Kidney epithelial cell (primary cell): ENCODE measurements at regions not wholly inside any gene's neighbourhood (a gene's known extent, or its start where the extent isn't known, plus 50 kb on each side); places are given as distances from the start of the nearest gene placed in this dataset.

Source experiments
- DNase-seq: peaks from one replicate; pipeline ENCODE4 v3.0.0-alpha.2; 2010; ENCODE audit warnings: low read depth
- H3K27me3 ChIP-seq: 2 replicates; pipeline ENCODE4 v1.6.0; 2011; ENCODE audit warnings: low read length; ENCODE audit not compliant: control insufficient read depth, insufficient read depth
- H3K36me3 ChIP-seq: 2 replicates; pipeline ENCODE4 v1.5.1; 2011; ENCODE audit warnings: low read length; ENCODE audit not compliant: control insufficient read depth, insufficient read depth
- H3K4me3 ChIP-seq: 2 replicates; pipeline ENCODE4 v1.5.1; 2011; ENCODE audit warnings: low read depth, mild to moderate bottlenecking, control low read depth, low read length
- TF ChIP-seq, protein P1 (sequence below): IDR thresholded peaks from 2 replicates; pipeline ENCODE4 v1.5.1; 2011; ENCODE audit warnings: mild to moderate bottlenecking, moderate library complexity, low read length, control low read depth, inconsistent platforms; ENCODE audit not compliant: insufficient read depth, poor library complexity, severe bottlenecking

DNA sequence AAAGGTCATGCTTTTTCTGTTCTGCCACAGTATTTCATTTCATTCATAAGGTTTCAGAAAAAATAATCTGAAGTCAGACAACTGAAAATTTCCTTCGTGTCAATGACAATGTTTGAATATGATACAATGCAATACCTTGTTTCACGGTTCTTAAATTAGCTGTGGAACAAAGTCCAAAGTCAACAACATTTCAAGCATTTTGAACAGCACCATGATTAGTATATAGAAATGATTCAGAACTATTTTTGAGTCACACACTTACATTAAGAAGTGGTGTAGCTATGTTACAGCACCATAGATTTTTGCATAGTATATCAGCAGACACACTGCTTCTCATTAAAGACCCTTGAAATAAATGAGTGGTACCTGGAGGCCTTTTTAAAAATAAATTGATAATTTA, 178.3 kb upstream of the DSEL start:
- DNase-seq, result no peak
- Histone ChIP-seq H3K27me3 (no peaks in the 10 kb centered on the region), H3K36me3 (no peaks in the 10 kb centered on the region), H3K4me3 (no peak overlapping the region)
- TF ChIP-seq, protein P1, sequence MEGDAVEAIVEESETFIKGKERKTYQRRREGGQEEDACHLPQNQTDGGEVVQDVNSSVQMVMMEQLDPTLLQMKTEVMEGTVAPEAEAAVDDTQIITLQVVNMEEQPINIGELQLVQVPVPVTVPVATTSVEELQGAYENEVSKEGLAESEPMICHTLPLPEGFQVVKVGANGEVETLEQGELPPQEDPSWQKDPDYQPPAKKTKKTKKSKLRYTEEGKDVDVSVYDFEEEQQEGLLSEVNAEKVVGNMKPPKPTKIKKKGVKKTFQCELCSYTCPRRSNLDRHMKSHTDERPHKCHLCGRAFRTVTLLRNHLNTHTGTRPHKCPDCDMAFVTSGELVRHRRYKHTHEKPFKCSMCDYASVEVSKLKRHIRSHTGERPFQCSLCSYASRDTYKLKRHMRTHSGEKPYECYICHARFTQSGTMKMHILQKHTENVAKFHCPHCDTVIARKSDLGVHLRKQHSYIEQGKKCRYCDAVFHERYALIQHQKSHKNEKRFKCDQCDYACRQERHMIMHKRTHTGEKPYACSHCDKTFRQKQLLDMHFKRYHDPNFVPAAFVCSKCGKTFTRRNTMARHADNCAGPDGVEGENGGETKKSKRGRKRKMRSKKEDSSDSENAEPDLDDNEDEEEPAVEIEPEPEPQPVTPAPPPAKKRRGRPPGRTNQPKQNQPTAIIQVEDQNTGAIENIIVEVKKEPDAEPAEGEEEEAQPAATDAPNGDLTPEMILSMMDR, result no peak

DNA sequence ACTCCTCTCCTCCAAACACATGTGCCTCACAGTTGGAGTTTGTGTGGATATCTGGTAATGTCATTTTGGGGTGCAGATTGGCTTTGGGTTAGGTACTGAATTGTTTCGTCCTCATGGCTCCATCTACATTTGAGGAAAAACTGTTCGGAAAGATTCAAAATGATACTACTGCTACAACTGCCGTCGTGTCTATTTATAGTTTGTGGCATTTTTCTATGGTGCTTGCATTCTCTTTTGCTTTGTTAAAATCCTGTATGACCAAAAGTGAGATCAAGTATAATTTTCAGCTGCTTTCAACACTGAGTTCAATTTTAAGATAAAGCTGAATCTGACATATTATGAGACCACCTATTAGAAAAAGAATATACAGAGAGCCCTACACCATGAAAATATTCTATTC, 176.3 kb upstream of the DSEL start:
- no peak for DNase-seq
- Histone ChIP-seq H3K27me3 (no peaks in the 10 kb centered on the region), H3K36me3 (no peaks in the 10 kb centered on the region), H3K4me3 (no peak overlapping the region)
- TF ChIP-seq, protein P1, result no peak

DNA sequence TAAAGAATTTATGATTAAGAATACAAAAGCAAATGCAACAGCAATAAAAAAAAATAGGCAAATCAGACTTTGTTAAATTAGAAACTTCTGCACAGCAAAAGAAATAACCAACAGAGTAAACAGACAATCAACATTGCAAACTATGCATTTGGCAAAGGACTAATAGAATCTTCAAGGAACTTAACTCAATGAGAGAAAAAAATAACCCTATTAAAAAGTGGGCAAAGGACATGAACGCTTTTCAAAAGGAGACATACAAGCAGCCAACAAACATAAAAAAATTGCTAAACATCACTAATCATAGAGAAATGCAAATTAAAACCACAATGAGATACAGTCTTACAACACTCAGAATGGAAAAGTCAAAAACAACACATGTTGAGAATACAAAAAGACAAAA, 166.0 kb upstream of the DSEL start:
- TF ChIP-seq, protein P1, result no peak
- Histone ChIP-seq H3K36me3 (no peaks in the 10 kb centered on the region), H3K27me3 (no peaks in the 10 kb centered on the region), H3K4me3 (no peak overlapping the region)
- no peak for DNase-seq

DNA sequence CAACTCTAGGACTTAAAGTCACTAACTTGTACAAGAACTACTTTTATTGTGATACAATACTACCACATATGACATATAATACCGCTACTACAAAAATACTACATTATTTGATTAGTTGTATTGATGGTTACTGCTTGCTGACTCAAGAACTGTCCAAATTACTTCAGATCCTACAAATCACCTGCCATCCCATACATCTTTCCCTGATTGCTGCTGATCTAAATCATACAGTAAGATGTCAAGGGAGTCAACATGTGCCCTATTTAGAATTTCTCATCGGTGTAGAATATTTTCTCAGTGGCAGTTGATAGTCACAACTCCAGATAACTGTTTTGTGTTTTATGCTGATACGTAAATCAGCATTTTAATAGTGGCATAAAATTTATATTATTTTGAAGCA, 161.0 kb upstream of the DSEL start:
- no peak for DNase-seq
- Histone ChIP-seq H3K4me3 (no peak overlapping the region), H3K27me3 (no peaks in the 10 kb centered on the region), H3K36me3 (no peaks in the 10 kb centered on the region)
- TF ChIP-seq, protein P1, result no peak

DNA sequence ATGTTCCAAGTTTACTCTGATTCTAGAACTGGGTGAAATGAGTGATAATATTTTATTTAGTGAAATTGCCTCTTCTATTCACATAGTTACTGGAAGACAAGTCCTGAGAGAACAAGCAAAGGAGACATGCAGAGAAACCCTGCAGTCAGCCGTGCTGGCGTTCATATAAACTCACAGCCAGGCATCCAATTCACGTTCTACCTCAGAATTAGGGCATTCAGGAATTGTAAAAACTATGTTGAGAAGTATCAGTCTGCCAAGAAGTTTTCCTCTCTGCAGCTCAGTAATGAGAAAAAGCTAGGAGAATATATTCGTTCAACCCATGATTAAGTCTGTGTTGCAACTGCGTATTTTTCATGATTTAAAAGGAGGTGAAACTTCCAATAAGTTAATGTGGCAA, 156.2 kb upstream of the DSEL start:
- TF ChIP-seq, protein P1, result no peak
- Histone ChIP-seq H3K36me3 (no peaks in the 10 kb centered on the region), H3K4me3 (no peak overlapping the region), H3K27me3 (no peaks in the 10 kb centered on the region)
- DNase-seq, result no peak

DNA sequence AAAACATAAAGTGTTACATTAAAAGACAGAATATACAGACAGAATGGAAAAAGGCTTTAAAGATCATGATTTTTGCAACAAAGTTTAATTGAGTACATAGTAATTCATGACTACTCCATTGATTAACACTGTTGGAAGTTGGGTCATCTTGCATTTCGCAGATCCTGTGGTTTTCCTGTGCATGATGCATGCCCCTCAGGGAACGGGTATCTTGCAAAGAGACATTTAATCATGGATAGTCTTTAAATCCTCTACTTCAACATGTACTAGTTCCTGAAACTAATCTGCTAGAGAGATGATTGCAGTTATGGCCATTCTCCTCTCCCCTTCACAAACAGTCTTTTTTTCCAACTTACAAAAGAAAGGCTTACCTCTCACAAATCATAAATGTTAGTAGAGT, 155.6 kb upstream of the DSEL start:
- TF ChIP-seq, protein P1, result no peak
- no peaks in the 10 kb centered on the region for H3K27me3 ChIP-seq
- H3K36me3 ChIP-seq, result no peaks in the 10 kb centered on the region
- no peak for DNase-seq
- H3K4me3 ChIP-seq, result no peak overlapping the region
